Hematopoietic multipotent progenitor cell (in vitro differentiated cells): ENCODE measurements at regions not wholly inside any gene's neighbourhood (a gene's known extent, or its start where the extent isn't known, plus 50 kb on each side); places are given as distances from the start of the nearest gene placed in this dataset.

Experiments used
- DNase-seq, 3 donors: peaks; one replicate each; pipeline ENCODE4 v3.0.0-alpha.2; 2011 to 2015; ENCODE audit warnings: low read depth in 2 of 3, low spot score in 2 of 3

GRCh38 chr17:36861531-36861930 is 75.7 kb upstream of the LHX1 start:
- DNase-seq, result no peak

GRCh38 chr17:36862116-36862920 is 75.0 kb upstream of the LHX1 start:
- DNase-seq, result no peak

GRCh38 chr17:36863131-36863530 is 74.1 kb upstream of the LHX1 start:
- DNase-seq, result no peak

GRCh38 chr17:36863676-36864612 is 73.3 kb upstream of the LHX1 start:
- DNase-seq, result no peak

GRCh38 chr17:36864827-36865430 is 72.3 kb upstream of the LHX1 start:
- DNase-seq, result no peak

- DNase-seq, result no peak
These were observed 69.4 kb upstream of the LHX1 start for GRCh38 chr17:36867716-36868341.

GRCh38 chr17:36868777-36869176 is 68.5 kb upstream of the LHX1 start:
- no peak for DNase-seq

GRCh38 chr17:36869441-36869840 is 67.8 kb upstream of the LHX1 start:
- DNase-seq, result no peak

- DNase-seq, result no peak
These were observed 67.2 kb upstream of the LHX1 start for GRCh38 chr17:36869856-36870719.

- no peak for DNase-seq
These were observed 66.6 kb upstream of the LHX1 start for GRCh38 chr17:36870720-36870999.

GRCh38 chr17:36875698-36876293 is 61.5 kb upstream of the LHX1 start:
- no peak for DNase-seq

GRCh38 chr17:36876966-36877365 is 60.3 kb upstream of the LHX1 start:
- no peak for DNase-seq

GRCh38 chr17:36877771-36878170 is 59.5 kb upstream of the LHX1 start:
- no peak for DNase-seq

GRCh38 chr17:36878216-36878615 is 59.1 kb upstream of the LHX1 start:
- DNase-seq, result no peak

- no peak for DNase-seq
These were observed 58.2 kb upstream of the LHX1 start for GRCh38 chr17:36879027-36879426.

GRCh38 chr17:36879624-36880131 is 57.6 kb upstream of the LHX1 start:
- DNase-seq, result no peak

- no peak for DNase-seq
These were observed 56.9 kb upstream of the LHX1 start for GRCh38 chr17:36880268-36880905.

- DNase-seq, result no peak
These were observed 56.0 kb upstream of the LHX1 start for GRCh38 chr17:36881323-36881722.

GRCh38 chr17:36884495-36885152 is 52.7 kb upstream of the LHX1 start:
- DNase-seq, result no peak
